Activated T-cell treated with anti-CD3 and anti-CD28 coated beads, Interleukin-2, amount 50 U/mL, for 4 hours (primary cell): ENCODE measurements at regions not wholly inside any gene's neighbourhood (a gene's known extent, or its start where the extent isn't known, plus 50 kb on each side); places are given as distances from the start of the nearest gene placed in this dataset.

Experiments
- ATAC-seq, 2 donors: fragments of 200-7000 bp; cut with Tn5 transposase; one replicate each; pipeline ENCODE4 v1.10.0; 2021
- DNase-seq: peaks from one replicate; pipeline ENCODE4 v3.0.0-alpha.2; 2020
- H3K27me3 Mint-ChIP-seq: one replicate; pipeline ENCODE4 v1.8.0; 2021; ENCODE audit warnings: low read depth, mixed read lengths
- H3K36me3 Mint-ChIP-seq: one replicate; pipeline ENCODE4 v1.8.0; 2022; ENCODE audit warnings: mixed read lengths; ENCODE audit not compliant: insufficient read depth
- H3K4me1 Mint-ChIP-seq: one replicate; pipeline ENCODE4 v1.8.0; 2021; ENCODE audit warnings: low read depth, mixed read lengths
- H3K4me3 Mint-ChIP-seq: one replicate; pipeline ENCODE4 v1.8.0; 2021; ENCODE audit warnings: mild to moderate bottlenecking, moderate library complexity, mixed read lengths
- H3K9me3 Mint-ChIP-seq: one replicate; pipeline ENCODE4 v1.8.0; 2021; ENCODE audit warnings: mixed read lengths

DNA sequence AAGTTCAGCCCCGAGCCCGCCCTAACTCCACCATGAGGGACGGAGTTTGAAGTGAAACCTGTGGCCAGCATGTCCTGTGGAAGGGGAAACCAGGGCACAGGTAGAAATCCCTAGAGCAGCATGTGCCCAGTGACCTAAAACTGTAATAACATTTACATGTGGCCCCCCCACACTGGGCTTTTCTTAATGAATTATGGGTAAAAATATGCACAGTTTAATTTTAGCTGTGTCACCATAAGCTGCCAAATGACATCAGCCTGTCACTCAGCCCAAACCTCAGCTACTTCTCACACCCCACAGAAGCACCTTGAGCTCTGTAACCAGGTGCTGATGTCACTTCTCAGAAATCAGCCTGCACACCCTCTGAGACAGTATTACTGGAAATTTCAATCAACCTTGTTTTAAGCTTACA is 50.0 kb upstream of the SLC19A1 start:
- Mint-ChIP-seq H3K9me3 (peaks cover 4% of the 10 kb centered on the region), H3K36me3 (no peaks in the 10 kb centered on the region), H3K4me1 (peaks cover 17% of the 10 kb centered on the region), H3K27me3 (peaks cover 13% of the 10 kb centered on the region), H3K4me3 (no peak overlapping the region)
- DNase-seq, result peak; percentile 74
- ATAC-seq, result peak; percentile 76 to 77

GRCh38 chr21:45592626-45593134 is 50.4 kb upstream of the SLC19A1 start:
- ATAC-seq, result no peak
- DNase-seq, result no peak
- H3K9me3 Mint-ChIP-seq, result no peaks in the 10 kb centered on the region
- peak overlapping the region; percentile 12 for H3K4me3 Mint-ChIP-seq
- peaks cover 13% of the 10 kb centered on the region for H3K27me3 Mint-ChIP-seq
- no peaks in the 10 kb centered on the region for H3K36me3 Mint-ChIP-seq
- peaks cover 17% of the 10 kb centered on the region for H3K4me1 Mint-ChIP-seq

- ATAC-seq (no peak), DNase-seq (no peak)
- Mint-ChIP-seq H3K36me3 (no peaks in the 10 kb centered on the region), H3K27me3 (peaks cover 6% of the 10 kb centered on the region), H3K4me1 (peaks cover 17% of the 10 kb centered on the region), H3K4me3 (no peak overlapping the region), H3K9me3 (no peaks in the 10 kb centered on the region)
Measured at GRCh38 chr21:45593162-45594022, 50.1 kb upstream of the PCBP3 start.
